HG03135 (cell line): ENCODE measurements at regions not wholly inside any gene's neighbourhood (a gene's known extent, or its start where the extent isn't known, plus 50 kb on each side); places are given as distances from the start of the nearest gene placed in this dataset.
"Not testable (repeated sequence)": the region's sequence is repeated elsewhere in the genome, so short reads cannot be mapped to it uniquely, and the experiment has no call there.

Experiments used
- ATAC-seq: cut with Tn5 transposase; IDR thresholded peaks from one replicate; pipeline ENCODE4 v1.9.1; 2021; ENCODE audit warnings: mild to moderate bottlenecking, moderate library complexity; ENCODE audit not compliant: unreplicated experiment

DNA sequence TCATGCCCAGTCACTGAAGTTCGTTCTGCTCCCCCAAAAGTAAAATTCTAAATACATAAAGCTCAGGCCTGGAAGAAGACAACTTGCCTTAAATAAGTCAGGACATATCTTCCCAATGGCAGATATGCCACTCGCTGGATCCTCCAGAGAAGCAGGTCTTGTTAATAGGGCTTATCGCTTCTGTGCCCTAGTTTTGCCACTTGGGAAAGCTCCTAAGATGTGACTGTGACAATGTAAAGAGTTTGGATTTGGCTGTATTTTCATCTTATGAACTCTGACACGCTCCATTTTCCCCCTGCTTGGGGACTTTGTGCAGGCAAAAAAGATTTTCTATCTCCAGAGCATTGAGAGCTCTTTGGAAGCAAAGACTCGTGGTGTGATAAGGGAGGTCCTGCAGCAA, 279.9 kb downstream of the WDR11 start:
- no peak for ATAC-seq

DNA sequence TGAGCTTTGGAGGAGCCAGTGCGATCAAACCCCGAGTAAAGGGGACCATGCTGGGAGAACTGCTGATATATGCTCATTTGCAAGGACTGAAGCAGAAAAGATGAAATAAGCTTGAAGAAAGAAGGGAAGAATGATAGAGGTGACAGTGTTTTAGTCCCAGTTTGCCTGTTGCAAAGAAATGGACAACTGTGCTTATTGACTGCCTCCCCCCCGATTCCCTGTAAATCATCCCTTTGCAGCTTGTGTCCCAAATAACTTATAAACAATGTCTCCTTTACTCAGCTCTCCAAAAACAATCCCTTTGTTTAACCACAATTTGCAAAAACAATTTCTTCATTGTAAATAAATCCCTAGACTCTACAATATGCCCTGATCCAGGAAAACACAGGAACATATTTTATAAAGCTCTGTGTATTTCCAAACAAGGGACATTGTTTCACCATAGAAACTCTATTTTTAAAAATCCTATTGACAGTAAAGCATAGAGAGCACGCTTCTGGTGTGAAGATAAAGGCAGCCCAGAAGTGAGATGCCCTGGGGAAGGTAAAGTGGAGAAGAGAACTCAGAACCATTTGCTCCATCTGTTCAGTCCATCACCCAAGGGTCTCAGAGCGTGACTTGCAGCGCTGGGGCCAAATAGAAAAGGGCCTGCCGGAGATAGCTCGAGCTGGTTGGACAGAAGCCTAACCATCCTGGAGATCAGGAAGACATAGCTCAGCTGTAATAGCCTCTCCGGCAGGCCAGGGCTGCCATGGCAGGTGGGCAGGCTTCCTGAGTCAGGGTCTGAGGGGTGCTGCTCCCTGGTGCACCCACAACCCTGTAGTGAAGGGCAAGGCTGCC, 280.5 kb downstream of the WDR11 start:
- no peak for ATAC-seq

DNA sequence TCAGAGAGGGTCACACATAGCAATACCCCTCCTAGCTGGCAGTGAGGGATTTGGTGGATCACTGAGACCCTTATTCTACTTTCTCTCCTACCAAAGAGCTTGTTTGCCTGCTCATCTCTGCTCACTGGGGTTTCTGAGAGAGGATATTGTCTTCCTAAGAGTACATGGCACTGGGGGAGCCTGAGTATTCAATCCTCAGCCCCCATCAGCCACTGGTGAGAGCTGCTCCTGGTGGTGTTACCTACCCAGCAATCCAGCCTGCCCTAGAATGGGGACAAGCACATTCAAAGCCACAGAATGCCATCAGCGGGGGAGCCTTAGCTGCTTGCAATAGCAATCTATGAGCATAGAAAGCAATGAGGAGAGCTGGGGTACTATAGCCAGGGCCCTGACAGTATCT, 281.1 kb downstream of the WDR11 start:
- ATAC-seq, result no peak

DNA sequence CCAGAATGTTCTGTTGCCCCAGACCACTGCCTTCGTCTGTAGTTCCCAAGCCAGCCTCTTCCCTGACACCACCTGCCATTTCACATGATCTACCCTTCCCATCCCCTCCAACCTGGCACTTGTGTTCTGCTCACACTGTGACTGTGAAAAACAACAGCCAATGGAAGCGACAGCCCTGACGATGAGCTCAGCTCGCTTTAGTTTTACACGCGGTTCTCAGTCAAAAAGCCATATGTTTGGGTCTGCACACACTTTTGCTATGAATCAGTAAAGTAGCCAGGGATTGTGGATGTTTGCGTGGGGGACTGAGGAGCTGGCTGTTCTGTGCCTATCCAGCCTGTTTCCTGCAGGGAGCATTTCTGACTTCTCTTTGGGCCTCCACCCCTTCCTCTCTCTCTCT, 282.7 kb downstream of the WDR11 start:
- ATAC-seq, result no peak

DNA sequence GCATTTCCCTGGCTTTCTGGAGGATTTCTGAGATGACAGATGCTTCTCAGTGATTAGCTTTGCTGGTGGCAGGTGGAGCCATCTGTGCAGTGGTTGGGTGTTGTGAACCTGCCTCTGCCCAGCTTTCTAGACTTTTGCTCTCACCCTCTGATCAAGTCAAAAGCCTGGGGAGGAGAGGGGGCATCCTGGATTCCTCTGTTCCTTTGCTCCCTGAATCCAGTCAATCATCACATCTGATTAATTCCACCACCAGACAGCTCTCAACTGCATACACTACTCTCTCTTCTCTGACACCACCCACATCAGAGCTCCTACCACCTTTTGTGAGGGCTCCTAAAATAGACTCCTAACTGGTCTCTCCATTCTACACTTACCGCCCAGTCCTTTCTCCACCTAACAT, 283.5 kb downstream of the WDR11 start:
- ATAC-seq, result no peak

DNA sequence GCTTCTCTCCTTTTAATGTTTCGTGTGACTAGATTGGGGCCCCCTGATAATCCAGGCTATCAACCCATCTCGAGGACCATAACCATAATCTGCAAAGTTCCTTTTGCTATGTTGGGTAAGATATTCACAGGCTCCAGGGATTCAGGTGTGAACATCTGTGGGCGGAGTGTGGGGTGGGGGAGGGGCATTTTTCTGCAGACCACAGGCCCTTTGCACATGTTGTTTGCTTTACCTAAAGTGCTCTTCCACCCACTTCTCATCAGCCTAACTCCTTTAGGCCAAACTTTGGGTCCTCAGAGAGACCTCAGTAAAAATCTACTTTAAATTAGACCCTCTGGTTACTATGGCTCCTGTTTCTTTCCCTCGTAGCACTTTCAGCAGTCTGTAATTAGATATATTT, 284.4 kb downstream of the WDR11 start:
- ATAC-seq, result no peak

DNA sequence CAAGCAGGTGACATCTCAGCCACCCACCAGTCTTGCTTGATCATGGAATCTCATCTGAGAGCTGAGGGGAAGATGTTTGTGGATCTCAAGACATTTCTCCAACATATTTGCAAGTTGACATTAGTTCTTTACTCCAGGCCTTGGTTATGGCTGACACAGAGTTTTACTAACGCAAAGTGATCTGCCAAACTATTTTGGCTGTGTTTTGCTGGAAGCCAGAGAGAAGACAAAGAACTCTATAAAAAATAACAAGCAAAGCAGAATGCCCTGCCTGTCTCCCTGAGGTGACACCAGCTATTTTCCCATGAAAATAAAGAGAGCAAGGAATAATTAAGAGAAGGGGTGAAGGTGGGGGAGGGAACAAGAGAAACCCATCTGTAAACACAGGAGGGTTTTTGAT, 286.4 kb downstream of the WDR11 start:
- ATAC-seq, result no peak

DNA sequence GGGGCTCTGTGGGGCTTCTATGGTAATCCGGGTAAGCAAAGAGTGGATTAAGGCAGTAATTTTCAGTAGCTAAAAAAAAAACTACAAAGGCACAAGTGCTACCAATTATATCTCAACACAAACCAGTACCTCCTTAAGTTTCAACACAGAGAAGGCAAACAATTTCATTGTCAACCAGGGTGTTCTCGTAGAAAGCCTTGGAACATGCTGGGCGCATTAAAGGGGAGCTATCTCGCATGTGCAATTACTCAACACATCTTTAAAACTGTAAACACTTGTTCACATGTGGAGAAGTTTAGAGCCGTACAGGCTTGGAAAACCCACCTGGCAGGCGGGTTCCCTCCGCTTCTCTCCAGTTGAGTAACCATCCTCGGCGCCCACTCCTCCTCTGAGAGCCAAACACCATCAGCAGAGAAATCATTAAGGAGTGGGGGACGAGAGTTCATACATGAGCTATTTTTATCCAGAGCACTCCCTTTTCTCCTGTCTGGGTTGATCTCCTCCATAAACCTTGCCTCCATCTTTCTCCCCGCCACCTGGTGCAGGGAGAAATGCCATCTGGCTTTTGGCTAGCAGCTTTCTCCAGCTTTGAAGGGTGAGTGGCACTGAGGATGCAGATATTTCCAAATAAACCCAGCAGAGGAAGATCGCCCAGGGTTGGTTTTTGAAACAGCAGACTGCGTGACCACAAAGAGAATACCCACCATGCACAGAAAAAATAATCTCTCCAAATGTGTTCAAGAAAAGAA, 287.1 kb downstream of the WDR11 start:
- no peak for ATAC-seq

DNA sequence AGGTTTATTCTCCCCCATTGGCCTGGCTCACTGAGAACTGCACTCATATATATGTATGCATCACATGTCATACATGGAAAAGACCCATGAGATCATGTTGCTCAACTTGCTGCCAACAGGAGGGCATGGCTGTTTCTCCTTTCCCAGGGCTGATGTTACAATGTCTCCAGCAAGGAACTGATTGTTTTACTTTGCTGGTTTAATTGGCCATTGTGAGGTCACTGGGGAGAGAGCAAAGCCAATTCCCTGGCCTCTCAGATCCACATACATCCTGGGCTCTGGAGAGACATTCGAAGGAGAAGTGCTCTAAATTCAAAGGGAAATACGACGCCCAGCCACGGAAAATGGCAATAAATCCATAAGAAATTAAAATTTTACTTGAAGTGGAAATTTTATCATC, 287.8 kb downstream of the WDR11 start:
- ATAC-seq, result no peak

DNA sequence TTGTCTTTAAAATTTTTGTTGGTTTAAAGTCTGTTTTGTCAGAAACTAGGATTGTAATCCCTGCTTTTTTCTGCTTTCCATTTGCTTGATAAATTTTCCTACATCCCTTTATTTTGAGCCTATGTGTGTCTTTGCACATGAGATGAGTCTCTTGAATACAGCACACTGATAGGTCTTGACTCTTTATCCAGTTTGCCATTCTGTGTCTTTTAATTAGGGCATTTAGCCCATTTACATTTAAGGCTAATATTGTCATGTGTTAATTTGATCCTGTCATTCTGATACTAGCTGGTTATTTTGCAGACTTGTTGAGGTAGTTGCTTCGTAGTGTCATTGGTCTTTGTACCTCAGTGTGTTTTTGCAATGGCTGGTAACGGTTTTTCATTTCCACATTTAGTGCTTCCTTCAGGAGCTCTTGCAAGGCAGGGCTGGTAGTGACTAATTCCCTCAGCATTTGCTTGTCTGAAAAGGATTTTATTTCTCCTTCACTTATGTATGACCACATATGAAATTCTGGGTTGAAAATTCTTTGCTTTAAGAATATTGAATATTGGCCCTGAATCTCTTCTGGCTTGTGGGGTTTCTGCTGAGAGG, 294.7 kb downstream of the WDR11 start:
- not testable (repeated sequence) for ATAC-seq

DNA sequence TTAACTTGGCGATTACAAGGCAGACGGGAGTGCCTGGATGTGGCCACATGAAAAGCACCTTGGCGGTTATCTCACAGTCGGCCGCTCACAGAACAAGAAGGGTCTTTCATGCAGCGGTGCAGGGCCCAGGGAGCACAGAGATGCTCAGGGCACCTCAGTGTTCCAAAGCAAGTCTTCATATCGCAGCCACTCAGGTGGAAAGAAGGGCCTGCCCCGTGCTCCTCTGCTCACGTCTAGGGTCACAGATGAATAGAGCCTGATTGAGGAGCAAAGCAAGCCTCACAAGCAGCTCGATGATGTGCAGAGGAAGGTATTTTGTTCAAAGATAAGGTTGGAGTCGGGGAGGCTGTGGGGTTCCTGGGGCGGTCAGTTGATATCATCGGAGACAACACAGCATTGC, 297.8 kb downstream of the WDR11 start:
- no peak for ATAC-seq

DNA sequence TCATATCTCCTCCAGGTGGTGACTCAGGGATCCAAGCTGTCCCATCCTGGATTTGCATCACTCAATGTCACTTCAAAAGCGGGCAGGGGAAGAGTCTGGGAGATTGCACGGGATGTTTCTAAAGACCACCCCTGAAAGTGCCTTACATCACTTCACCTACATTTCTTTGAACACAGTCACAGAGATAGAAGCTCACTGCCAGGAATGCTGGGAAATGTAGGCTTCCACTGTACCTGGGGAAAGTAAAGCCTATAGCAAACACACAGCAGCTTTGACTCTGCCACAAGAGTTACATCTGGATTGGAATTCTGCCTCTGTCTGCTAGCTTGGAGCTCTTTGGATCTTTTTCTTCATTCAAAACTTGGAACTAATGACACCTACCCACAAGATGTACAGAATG, 300.9 kb downstream of the WDR11 start:
- ATAC-seq, result no peak

DNA sequence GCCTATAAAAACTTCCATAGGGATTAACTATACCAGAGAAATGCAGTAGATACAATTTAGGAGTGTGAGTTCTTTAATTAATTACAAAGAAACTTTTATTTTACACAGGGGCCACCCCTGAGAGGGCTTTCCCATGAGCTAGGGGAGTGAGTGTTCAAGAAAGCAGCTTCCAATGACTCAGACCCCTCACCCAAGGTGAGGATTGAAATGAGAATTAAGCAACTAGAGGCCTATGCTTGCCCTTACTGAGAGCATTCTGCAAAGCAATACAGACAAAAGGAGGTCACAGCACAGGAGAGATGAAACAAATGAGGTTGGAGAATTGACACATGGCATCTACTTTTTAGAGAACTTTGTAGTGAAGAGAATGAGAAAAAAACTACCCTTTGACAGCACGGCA, 301.8 kb downstream of the WDR11 start:
- no peak for ATAC-seq

DNA sequence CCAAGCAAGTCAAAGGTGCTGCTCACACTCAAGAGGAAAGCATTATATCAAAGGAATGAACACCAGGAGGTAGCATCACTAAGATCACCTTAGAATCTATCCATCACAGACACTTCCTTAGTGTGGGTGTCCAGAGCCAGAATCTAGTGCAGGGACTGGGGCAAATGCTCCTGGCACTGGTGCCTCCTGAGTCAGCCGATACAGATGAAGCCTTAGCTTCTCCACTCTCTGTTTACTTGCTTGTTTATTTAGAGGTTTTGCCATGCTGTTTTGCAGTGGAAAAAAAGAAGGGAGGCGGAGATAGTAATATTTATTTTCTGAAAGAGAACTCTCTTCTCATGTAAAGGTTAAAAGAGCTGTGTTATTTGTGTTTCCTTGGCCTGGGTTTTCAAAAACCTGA, 303.1 kb downstream of the WDR11 start:
- no peak for ATAC-seq

DNA sequence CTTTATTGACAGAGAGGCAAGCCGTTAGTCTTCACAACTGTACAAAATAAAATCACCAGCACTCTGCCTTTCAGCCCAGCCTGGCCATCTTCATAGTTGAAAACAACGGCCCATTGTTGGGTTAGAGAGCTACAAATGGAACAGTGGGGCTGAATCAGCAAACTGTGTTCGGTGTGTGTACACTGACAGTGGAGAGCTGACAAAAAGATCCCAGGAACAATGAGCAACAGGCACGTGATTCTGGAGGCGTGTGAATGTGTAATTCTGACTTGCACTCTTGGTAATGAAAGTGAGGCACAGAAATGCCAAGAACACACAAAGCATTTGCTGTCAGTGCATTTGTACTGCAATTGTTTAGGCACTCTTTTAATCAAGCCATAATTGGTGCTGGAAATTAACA, 303.7 kb downstream of the WDR11 start:
- no peak for ATAC-seq

DNA sequence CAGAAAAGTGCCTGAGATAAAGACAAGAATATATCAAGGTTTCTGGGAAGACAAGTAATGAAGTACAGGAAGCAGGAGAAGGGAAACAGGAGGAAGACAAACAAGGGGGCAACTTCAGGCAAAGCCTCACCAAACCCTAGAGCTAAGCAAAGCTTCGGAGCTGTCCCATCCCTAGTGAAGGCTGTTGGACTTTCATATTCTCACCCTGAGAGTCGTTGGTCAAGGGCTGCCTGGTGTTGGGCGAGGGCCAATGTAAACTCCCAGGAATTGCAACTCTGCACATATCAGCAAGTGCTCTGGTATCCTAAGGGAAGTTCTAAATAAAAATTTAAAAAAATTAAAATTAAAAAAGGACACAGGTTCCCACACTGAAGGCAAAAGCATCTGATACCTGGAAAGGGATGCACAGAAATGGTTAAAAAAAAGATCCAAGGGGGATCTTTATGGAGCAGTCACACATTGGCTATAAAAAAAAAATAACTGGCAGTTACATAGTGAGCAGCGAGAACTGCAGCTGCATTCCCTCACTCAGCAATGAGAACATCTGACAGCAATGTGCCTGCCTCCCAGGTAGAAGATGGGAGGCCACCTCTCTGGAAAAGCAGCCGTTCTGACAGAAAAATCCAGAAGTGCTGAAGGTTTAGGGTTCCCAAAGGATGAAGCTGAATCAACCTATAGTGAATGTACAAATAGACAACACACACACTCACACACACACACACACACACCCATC, 304.7 kb downstream of the WDR11 start:
- ATAC-seq, result no peak

DNA sequence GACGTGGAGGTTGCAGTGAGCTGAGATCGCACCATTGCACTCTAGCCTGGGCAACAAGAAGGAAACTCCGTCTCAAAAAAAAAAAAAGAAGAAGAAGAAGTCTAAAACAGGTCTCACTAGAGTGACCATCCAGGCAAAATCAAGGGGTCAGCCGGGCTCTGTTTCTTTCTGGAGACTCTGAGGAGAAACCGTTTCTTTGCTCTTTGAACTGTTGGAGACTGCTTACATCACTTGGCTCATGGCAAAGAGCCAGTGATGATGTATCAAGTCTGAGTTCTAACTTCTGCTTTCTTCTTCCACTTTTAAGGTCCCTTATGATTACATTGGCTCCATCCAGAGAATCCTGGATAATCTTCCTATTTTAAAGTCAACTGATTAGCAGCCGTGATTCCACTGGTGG, 306.8 kb downstream of the WDR11 start:
- no peak for ATAC-seq

DNA sequence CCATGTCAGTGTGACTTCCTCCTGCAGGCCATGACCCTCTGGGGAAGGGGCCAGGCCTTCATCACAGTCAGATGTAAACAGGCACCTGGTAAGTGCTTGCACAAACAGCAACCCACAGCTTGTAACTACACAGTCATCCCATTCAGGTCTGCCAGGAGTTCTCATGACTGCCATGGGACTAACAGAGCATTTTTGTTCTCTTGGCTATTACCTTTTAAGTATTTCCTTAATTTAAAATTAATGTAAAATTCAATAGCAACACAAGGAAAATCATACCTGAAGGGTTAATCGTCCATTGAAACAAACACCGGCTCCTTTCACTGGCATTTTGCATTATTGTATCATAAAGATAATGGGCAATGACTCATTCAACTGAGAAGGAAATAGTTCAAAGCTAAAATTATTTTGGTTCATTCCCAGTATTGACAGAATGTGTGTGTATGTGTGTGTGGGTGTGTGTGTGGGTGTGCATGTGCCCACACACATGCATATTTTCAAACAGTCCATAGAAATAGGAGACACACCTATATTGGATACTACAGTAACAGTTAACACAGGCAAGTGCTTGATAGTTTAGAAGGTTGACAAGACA, 307.9 kb downstream of the WDR11 start:
- no peak for ATAC-seq

DNA sequence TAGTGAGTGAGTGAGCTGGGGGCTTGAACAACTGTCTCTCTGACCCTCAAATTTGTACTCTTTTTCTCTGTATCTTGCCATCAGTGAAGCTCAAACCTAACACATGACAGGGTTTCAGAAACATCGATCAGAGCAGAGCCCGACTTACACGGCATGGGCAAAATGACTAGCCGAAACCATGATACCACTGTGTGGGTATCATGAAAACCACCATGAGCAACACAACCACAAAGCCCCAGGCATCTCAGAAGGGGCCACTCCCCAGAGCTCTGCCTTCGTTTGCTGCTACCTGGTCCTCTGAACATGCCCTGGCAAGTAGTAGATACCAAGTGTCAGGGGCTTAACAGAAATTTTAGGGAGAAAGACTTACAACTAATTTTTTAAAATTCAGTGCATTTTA, 308.5 kb downstream of the WDR11 start:
- ATAC-seq, result no peak

DNA sequence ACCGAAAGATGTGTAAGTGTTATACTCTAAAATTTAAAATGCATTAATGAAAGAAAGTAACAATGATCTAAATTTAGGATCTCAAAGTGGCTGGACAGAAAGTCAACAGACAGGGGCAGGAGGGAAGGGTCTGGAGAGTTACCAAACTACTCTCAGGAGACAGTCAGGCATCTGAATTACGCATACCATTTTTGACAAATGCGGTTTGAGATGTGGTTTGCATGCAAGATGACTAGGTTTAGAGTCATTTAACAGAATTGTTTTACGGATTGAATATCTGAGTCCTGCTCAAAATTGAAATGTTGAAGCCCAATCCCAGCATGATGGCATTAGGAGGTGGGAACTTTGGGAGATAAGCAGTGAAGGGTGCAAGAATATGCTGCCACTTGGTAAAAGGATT, 314.1 kb downstream of the WDR11 start:
- ATAC-seq, result no peak
